ENCODE measurements at regions not wholly inside any gene's neighbourhood (a gene's known extent, or its start where the extent isn't known, plus 50 kb on each side); places are given as distances from the start of the nearest gene placed in this dataset.
A peak's percentile ranks its signal among the peaks of the same experiment; 100 is the strongest.

DNA sequence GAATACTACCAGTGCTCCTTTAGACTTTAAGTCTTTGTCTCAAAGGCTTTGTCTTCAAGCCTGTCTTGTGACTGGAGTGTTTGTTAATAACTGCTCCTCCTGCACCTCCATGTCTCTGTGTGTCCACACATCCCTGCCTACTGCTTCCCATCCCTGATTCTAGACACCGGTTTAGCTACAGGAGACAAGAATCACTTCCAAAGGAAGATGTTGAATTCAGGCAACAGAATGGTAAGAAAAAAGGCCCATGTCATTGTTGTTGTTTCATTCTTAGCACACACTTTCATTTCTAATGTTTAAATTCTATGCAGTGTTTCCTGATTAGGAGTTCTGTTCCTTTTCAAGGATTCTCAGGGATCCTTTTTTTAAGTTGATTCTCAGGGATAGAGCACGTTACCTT, 293.6 kb upstream of the STXBP5 start:
- H3K27me3 ChIP-seq (ENCODE audit: control insufficient read depth in 1 of 2, insufficient read depth in 2 of 2, low read length in 2 of 2): no peaks in the 10 kb centered on the region; a peak in 1 of 5 replicates
- no peak overlapping the region for H3K27ac ChIP-seq (ENCODE audit: extremely low read length, insufficient read depth, low read length)
- ATAC-seq (no peak), DNase-seq (ENCODE audit: low spot score) (no peak), FAIRE-seq (no peak)
- TF ChIP-seq NCOA1 (CRISPR knock-in tag; IDR thresholded peaks at IDR 0.05) (no peak), ZFP90 (CRISPR knock-in tag; IDR thresholded peaks at IDR 0.05; ENCODE audit: borderline replicate concordance) (no peak), ZNF530 (CRISPR knock-in tag; IDR thresholded peaks at IDR 0.05; ENCODE audit: low read depth) (no peak), HES4 (CRISPR knock-in tag; IDR thresholded peaks at IDR 0.05; ENCODE audit: borderline replicate concordance) (no peak), CHD2 (IDR thresholded peaks at IDR 0.05; ENCODE audit: low read depth, low read length) (no peak)
- TF ChIP-seq, protein P1, sequence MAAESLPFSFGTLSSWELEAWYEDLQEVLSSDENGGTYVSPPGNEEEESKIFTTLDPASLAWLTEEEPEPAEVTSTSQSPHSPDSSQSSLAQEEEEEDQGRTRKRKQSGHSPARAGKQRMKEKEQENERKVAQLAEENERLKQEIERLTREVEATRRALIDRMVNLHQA (CRISPR knock-in tag; IDR thresholded peaks at IDR 0.05): no peak
- peaks cover 13% of the 10 kb centered on the region for H3K4me1 ChIP-seq (ENCODE audit: insufficient read depth, low read length)
- no peak overlapping the region for H3K4me2 ChIP-seq (ENCODE audit: low read depth, low read length)
- WGBS (ENCODE audit: low lambda C conversion rate): 35% methylated on average over 2 of the region's 2 CpGs
- no peaks in the 10 kb centered on the region for H3K36me3 ChIP-seq (replicated peaks in 1 of 2; ENCODE audit: control insufficient read depth in 1 of 2, insufficient read depth in 2 of 2, low read length in 2 of 2)
- intact Hi-C loops (cut with micrococcal nuclease; ENCODE audit: unreplicated experiment) (no loop called here), in situ Hi-C loops (cut with HindIII; ENCODE audit: extremely low pct_ligation_motif_present, low pct_unique_long_range_greater_than_20kb) (no loop called here)
- H3K9me3 ChIP-seq (ENCODE audit: low read length): no peaks in the 10 kb centered on the region
- no TSS peak for BruUV-seq (replicated peaks)
- H3K9ac ChIP-seq (ENCODE audit: insufficient read depth, low read depth, low read length): no peak overlapping the region
- no peak overlapping the region for H3K4me3 ChIP-seq (replicated peaks in 1 of 3; ENCODE audit: insufficient read depth in 1 of 3, low read depth in 2 of 3, low read length in 3 of 3)
- no peaks in the 10 kb centered on the region for H4K20me1 ChIP-seq (ENCODE audit: insufficient read depth, low read length)
- ChIA-PET POLR2A (no interaction called here), CTCF (ENCODE audit: low intra/inter-chr PET ratio, low total read pairs) (no interaction called here)
- no peak overlapping the region for H2AFZ ChIP-seq (ENCODE audit: low read length)
- H3K79me2 ChIP-seq (ENCODE audit: insufficient read depth, low read length): no peaks in the 10 kb centered on the region

DNA sequence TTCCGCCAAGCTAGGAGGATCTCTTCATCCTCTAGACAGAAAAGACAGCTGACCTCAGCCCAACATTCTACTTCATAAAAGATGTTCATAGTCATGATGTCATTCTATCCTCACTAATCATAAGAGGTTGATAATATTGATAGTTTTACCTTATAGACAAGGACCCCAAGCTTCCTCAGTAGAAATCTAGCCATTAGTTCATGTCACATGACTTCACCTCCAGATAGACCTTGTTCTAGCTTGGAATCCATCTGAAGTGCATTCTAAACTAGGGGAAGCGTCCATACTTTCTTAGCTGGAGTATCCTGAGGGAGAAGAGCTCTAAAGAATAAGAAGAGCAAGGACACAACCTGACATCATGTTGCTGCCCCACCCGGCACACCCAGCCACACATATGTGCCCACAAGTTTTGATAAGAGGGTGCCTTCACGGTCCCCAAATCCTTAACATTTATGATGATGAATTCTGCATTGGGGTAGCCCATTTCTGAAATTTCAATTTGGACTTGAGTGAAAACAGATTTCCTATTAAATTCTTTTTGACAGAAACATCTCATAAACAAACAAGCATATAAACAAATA, 292.5 kb upstream of the STXBP5 start:
- DNase-seq (ENCODE audit: low spot score) (no peak), FAIRE-seq (no peak), ATAC-seq (no peak)
- BruUV-seq (replicated peaks): no TSS peak
- peaks cover 13% of the 10 kb centered on the region for H3K4me1 ChIP-seq (ENCODE audit: insufficient read depth, low read length)
- H3K27ac ChIP-seq (ENCODE audit: extremely low read length, insufficient read depth, low read length): no peak overlapping the region
- no peaks in the 10 kb centered on the region; a peak in 1 of 5 replicates for H3K27me3 ChIP-seq (ENCODE audit: control insufficient read depth in 1 of 2, insufficient read depth in 2 of 2, low read length in 2 of 2)
- in situ Hi-C loops (cut with HindIII; ENCODE audit: extremely low pct_ligation_motif_present, low pct_unique_long_range_greater_than_20kb): no loop called here
- H3K4me3 ChIP-seq (replicated peaks in 1 of 3; ENCODE audit: insufficient read depth in 1 of 3, low read depth in 2 of 3, low read length in 3 of 3): no peak overlapping the region
- H3K79me2 ChIP-seq (ENCODE audit: insufficient read depth, low read length): no peaks in the 10 kb centered on the region
- TF ChIP-seq ATF7 (IDR thresholded peaks at IDR 0.05) (peak; percentile 60), ATF7 (CRISPR knock-in tag; IDR thresholded peaks at IDR 0.05) (no peak), RBFOX2 (IDR thresholded peaks at IDR 0.05; ENCODE audit: low read depth, low read length) (no peak)
- H3K4me2 ChIP-seq (ENCODE audit: low read depth, low read length): no peak overlapping the region
- H3K9me3 ChIP-seq (ENCODE audit: low read length): no peaks in the 10 kb centered on the region
- CTCF ChIA-PET (ENCODE audit: low intra/inter-chr PET ratio, low total read pairs): no interaction called here
- 44% methylated on average over 4 of the region's 4 CpGs for WGBS (ENCODE audit: low lambda C conversion rate)
- H3K9ac ChIP-seq (ENCODE audit: insufficient read depth, low read depth, low read length): no peak overlapping the region
- intact Hi-C loops (cut with micrococcal nuclease; ENCODE audit: unreplicated experiment): no loop called here
- H2AFZ ChIP-seq (ENCODE audit: low read length): no peak overlapping the region
- H4K20me1 ChIP-seq (ENCODE audit: insufficient read depth, low read length): no peaks in the 10 kb centered on the region
- H3K36me3 ChIP-seq (replicated peaks in 1 of 2; ENCODE audit: control insufficient read depth in 1 of 2, insufficient read depth in 2 of 2, low read length in 2 of 2): no peaks in the 10 kb centered on the region
- POLR2A ChIA-PET: no interaction called here
